ENCODE measurements at regions not wholly inside any gene's neighbourhood (a gene's known extent, or its start where the extent isn't known, plus 50 kb on each side); places are given as distances from the start of the nearest gene placed in this dataset.

- H3K4me3 ChIP-seq (ENCODE audit: low read depth, low read length) = no peak overlapping the region
- TF ChIP-seq CTCF (IDR thresholded peaks at IDR 0.05; ENCODE audit: borderline replicate concordance, insufficient read depth, low read depth, low read length) = no peak
Observed at GRCh38 chr1:96931136-96931535, 209.6 kb downstream of the PTBP2 start.

DNA sequence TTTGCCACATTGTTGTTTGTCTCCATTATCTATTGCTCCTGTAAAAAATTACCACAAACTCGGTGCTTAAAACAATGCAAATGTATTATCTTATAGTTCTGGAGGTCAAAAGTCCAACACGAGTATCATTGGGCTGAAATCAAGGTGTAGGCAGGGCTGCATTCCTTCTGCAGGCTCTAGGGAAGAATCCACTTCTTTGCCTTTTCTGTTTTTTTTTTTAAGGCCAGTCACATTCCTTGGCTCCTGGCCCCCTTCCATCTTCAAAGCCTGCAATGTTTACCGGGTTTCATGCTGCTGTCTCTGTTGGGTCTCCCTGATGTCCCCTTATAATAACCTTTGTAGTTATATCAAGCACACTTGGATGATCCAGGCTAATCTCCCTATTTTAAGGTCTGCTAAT lies 212.7 kb downstream of the PTBP2 start:
- no peak overlapping the region for H3K4me3 ChIP-seq (ENCODE audit: low read depth, low read length)
- TF ChIP-seq CTCF (IDR thresholded peaks at IDR 0.05; ENCODE audit: borderline replicate concordance, insufficient read depth, low read depth, low read length) = no peak

DNA sequence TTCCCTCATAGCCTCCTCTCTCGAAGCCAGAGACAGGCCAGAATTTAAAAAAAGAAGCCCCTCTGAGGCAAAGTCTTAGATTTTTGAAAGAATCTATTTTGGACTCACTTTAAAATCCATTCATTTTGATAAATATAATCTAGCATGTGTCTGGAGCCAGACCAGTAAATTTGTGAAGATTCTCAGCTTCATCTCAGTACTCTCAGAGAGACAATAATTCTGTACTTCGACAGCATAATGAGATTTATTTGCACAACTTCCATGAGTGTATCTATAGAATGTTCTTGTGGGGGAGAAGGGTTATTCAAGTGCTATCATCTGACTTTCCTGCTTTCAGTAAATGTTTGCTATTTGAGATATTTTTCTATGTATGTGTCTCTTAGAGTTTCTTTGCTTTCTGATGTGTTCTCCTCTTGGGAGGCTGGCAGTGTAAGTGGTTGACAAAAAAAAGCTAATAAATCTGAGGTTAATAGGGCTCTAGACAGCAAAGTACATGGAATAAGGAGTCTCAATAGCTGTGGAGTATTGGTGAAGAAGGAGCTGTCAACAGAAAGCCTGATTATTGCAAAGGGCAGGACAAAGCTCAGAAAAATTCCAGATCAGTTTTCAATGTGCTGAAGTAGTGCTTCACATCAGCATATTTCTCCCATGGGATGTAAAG lies 223.0 kb downstream of the PTBP2 start:
- TF ChIP-seq CTCF (IDR thresholded peaks at IDR 0.05; ENCODE audit: borderline replicate concordance, insufficient read depth, low read depth, low read length) = no peak
- no peak overlapping the region for H3K4me3 ChIP-seq (ENCODE audit: low read depth, low read length)

GRCh38 chr1:96945509-96946084 lies 224.0 kb downstream of the PTBP2 start:
- TF ChIP-seq CTCF (IDR thresholded peaks at IDR 0.05; ENCODE audit: borderline replicate concordance, insufficient read depth, low read depth, low read length) = no peak
- no peak overlapping the region for H3K4me3 ChIP-seq (ENCODE audit: low read depth, low read length)

DNA sequence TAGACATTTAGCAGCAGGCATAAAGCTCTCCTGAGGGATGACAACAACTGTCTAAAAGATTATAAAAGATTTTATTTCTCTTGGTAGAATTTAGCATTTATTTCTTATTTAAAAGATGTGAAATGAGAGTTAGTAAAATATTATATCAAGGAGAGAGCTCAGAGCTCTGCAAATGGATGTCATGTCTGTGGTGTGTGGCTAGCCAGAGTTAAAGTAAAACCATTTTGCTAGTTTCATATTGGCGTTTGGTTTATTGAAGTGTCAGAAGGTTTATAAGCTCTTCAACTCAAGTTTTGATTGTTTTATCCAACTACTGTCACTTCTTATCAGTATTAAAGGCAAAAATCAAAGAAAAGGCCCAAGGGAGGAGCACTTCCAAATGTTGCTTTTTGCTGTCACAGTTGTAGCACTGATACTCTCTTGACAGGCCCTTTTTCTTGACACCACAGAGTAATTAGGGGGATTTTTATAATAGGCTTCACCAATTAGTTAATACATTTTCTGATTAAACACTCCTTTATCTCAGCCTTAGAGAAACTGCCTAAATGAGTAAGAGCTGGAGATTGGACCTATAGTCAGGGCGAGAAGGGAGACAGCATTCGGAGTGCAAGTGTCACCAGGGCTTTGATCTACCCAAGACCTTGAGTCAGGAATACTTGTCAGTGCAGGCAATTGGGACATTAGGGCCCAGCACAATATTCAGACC lies 233.9 kb downstream of the PTBP2 start:
- H3K4me3 ChIP-seq (ENCODE audit: low read depth, low read length) = no peak overlapping the region
- TF ChIP-seq CTCF (IDR thresholded peaks at IDR 0.05; ENCODE audit: borderline replicate concordance, insufficient read depth, low read depth, low read length) = no peak

GRCh38 chr1:96962216-96962615 lies 240.6 kb downstream of the PTBP2 start:
- no peak overlapping the region for H3K4me3 ChIP-seq (ENCODE audit: low read depth, low read length)
- TF ChIP-seq CTCF (IDR thresholded peaks at IDR 0.05; ENCODE audit: borderline replicate concordance, insufficient read depth, low read depth, low read length) = no peak
